Neural progenitor cell (in vitro differentiated cells): ENCODE measurements at regions not wholly inside any gene's neighbourhood (a gene's known extent, or its start where the extent isn't known, plus 50 kb on each side); places are given as distances from the start of the nearest gene placed in this dataset.

Experiments
- DNase-seq: peaks from one replicate; pipeline ENCODE4 v3.0.0-alpha.2; 2016; ENCODE audit warnings: low spot score
- H2AFZ ChIP-seq: fragments of 200-600 bp; sonication (generic); replicated peaks from 2 replicates; pipeline ENCODE4 v1.6.1; 2016; ENCODE audit warnings: antibody characterized with exemption
- H3F3A ChIP-seq: fragments of 200-600 bp; sonication (generic); 2 replicates; pipeline ENCODE4 v1.6.1; 2016; ENCODE audit warnings: antibody characterized with exemption, low read depth
- H3K27ac ChIP-seq: fragments of 200-600 bp; sonication (generic); 2 replicates; pipeline ENCODE4 v1.5.1; 2016; ENCODE audit warnings: mild to moderate bottlenecking
- H3K27me3 ChIP-seq: fragments of 200-600 bp; sonication (generic); 2 replicates; pipeline ENCODE4 v1.6.1; 2016; ENCODE audit warnings: mild to moderate bottlenecking, moderate library complexity
- H3K36me3 ChIP-seq: fragments of 200-600 bp; sonication (generic); 2 replicates; pipeline ENCODE4 v1.5.1; 2016
- H3K4me1 ChIP-seq: fragments of 200-600 bp; sonication (generic); 2 replicates; pipeline ENCODE4 v1.6.1; 2016; ENCODE audit warnings: mixed run types
- H3K4me2 ChIP-seq: fragments of 200-600 bp; sonication (generic); 2 replicates; pipeline ENCODE4 v1.6.1; 2016
- H3K4me3 ChIP-seq: fragments of 200-600 bp; sonication (generic); 2 replicates; pipeline ENCODE4 v1.5.1; 2016
- H3K79me2 ChIP-seq: fragments of 200-600 bp; sonication (generic); 2 replicates; pipeline ENCODE4 v1.6.1; 2016; ENCODE audit warnings: low read depth
- H3K9ac ChIP-seq: fragments of 200-600 bp; sonication (generic); 2 replicates; pipeline ENCODE4 v1.6.1; 2016
- H3K9me3 ChIP-seq: fragments of 200-600 bp; sonication (generic); 2 replicates; pipeline ENCODE4 v1.5.1; 2016; ENCODE audit warnings: low read depth
- H4K20me1 ChIP-seq: fragments of 200-600 bp; sonication (generic); 2 replicates; pipeline ENCODE4 v1.6.1; 2016; ENCODE audit warnings: low read depth
- H3K27ac Mint-ChIP-seq: 3 replicates; pipeline ENCODE4 v1.8.0; 2021; ENCODE audit warnings: mixed read lengths
- H3K27me3 Mint-ChIP-seq: 2 replicates; pipeline ENCODE4 v1.8.0; 2022; ENCODE audit warnings: low read depth, mild to moderate bottlenecking, inconsistent platforms, moderate library complexity, mixed read lengths; ENCODE audit not compliant: insufficient read depth
- H3K36me3 Mint-ChIP-seq: 3 replicates; pipeline ENCODE4 v1.8.0; 2021; ENCODE audit warnings: mixed read lengths
- H3K4me1 Mint-ChIP-seq: 3 replicates; pipeline ENCODE4 v1.8.0; 2021; ENCODE audit warnings: mixed read lengths
- H3K4me3 Mint-ChIP-seq: 3 replicates; pipeline ENCODE4 v1.8.0; 2021; ENCODE audit warnings: mild to moderate bottlenecking, moderate library complexity, mixed read lengths
- H3K9me3 Mint-ChIP-seq: 3 replicates; pipeline ENCODE4 v1.8.0; 2020; ENCODE audit warnings: mixed read lengths
- CTCF ChIP-seq: fragments of 200-600 bp; sonication (generic); IDR thresholded peaks from 2 replicates; pipeline ENCODE4 v1.5.1; 2017; ENCODE audit warnings: antibody characterized with exemption, mild to moderate bottlenecking
- EZH2 ChIP-seq: fragments of 200-600 bp; sonication (generic); IDR thresholded peaks from 2 replicates; pipeline ENCODE4 v1.6.1; 2017; ENCODE audit warnings: antibody characterized with exemption, mild to moderate bottlenecking, moderate library complexity
- EZH2phosphoT487 ChIP-seq: fragments of 200-600 bp; sonication (generic); IDR thresholded peaks from 2 replicates; pipeline ENCODE4 v1.6.1; 2017; ENCODE audit warnings: antibody characterized with exemption

GRCh38 chr5:92976156-92976555 lies 604.9 kb downstream of the NR2F1-AS1 start:
- H3K27me3 ChIP-seq: no peaks in the 10 kb centered on the region
- H3K27ac ChIP-seq: no peak overlapping the region
- no peak overlapping the region for H3K27ac Mint-ChIP-seq
- H4K20me1 ChIP-seq: no peaks in the 10 kb centered on the region
- H3K4me3 Mint-ChIP-seq: no peak overlapping the region
- TF ChIP-seq CTCF (no peak), EZH2phosphoT487 (no peak)
- H3K36me3 Mint-ChIP-seq: peaks cover 7% of the 10 kb centered on the region
- no peak overlapping the region for H3K9ac ChIP-seq
- peaks cover 30% of the 10 kb centered on the region for H3F3A ChIP-seq
- no peaks in the 10 kb centered on the region for H3K79me2 ChIP-seq
- H3K9me3 Mint-ChIP-seq: peaks cover 21% of the 10 kb centered on the region
- H2AFZ ChIP-seq: no peak overlapping the region
- H3K4me3 ChIP-seq: no peak overlapping the region
- H3K4me2 ChIP-seq: no peak overlapping the region
- H3K36me3 ChIP-seq: no peaks in the 10 kb centered on the region
- DNase-seq: no peak
- no peaks in the 10 kb centered on the region for H3K9me3 ChIP-seq
- peaks cover 37% of the 10 kb centered on the region for H3K4me1 Mint-ChIP-seq
- peaks cover 43% of the 10 kb centered on the region for H3K4me1 ChIP-seq
- H3K27me3 Mint-ChIP-seq: no peaks in the 10 kb centered on the region

- DNase-seq: no peak
- no peaks in the 10 kb centered on the region for H3K36me3 ChIP-seq
- H3K4me3 ChIP-seq: no peak overlapping the region
- H3K27me3 Mint-ChIP-seq: no peaks in the 10 kb centered on the region
- no peaks in the 10 kb centered on the region for H3K27me3 ChIP-seq
- no peaks in the 10 kb centered on the region for H3K79me2 ChIP-seq
- no peaks in the 10 kb centered on the region for H3K9me3 ChIP-seq
- peaks cover 22% of the 10 kb centered on the region for H3K9me3 Mint-ChIP-seq
- no peaks in the 10 kb centered on the region for H4K20me1 ChIP-seq
- no peak overlapping the region for H3K4me2 ChIP-seq
- H3K9ac ChIP-seq: no peak overlapping the region
- no peak overlapping the region for H3K4me3 Mint-ChIP-seq
- no peak overlapping the region for H3K27ac Mint-ChIP-seq
- no peaks in the 10 kb centered on the region for H3F3A ChIP-seq
- peaks cover 6% of the 10 kb centered on the region for H3K36me3 Mint-ChIP-seq
- H3K4me1 ChIP-seq: no peaks in the 10 kb centered on the region
- no peak overlapping the region for H2AFZ ChIP-seq
- TF ChIP-seq EZH2 (no peak), EZH2phosphoT487 (no peak), CTCF (no peak)
- no peaks in the 10 kb centered on the region for H3K4me1 Mint-ChIP-seq
- H3K27ac ChIP-seq: no peak overlapping the region
These were observed 611.2 kb downstream of the NR2F1-AS1 start for GRCh38 chr5:92969781-92970237.

- Histone ChIP-seq H3K27ac (no peak overlapping the region), H3K36me3 (no peaks in the 10 kb centered on the region), H3K9ac (no peak overlapping the region), H3K4me3 (no peak overlapping the region), H3F3A (no peaks in the 10 kb centered on the region), H3K9me3 (no peaks in the 10 kb centered on the region), H3K27me3 (no peaks in the 10 kb centered on the region), H2AFZ (no peak overlapping the region), H3K4me1 (no peaks in the 10 kb centered on the region), H3K4me2 (no peak overlapping the region), H4K20me1 (no peaks in the 10 kb centered on the region), H3K79me2 (no peaks in the 10 kb centered on the region)
- peaks cover under 1% of the 10 kb centered on the region for H3K4me1 Mint-ChIP-seq
- peaks cover 17% of the 10 kb centered on the region for H3K9me3 Mint-ChIP-seq
- no peak overlapping the region for H3K27ac Mint-ChIP-seq
- DNase-seq: no peak
- no peak for TF ChIP-seq EZH2
- TF ChIP-seq EZH2phosphoT487: no peak
- TF ChIP-seq CTCF: no peak
- no peak overlapping the region for H3K4me3 Mint-ChIP-seq
- H3K36me3 Mint-ChIP-seq: peaks cover 5% of the 10 kb centered on the region
- no peaks in the 10 kb centered on the region for H3K27me3 Mint-ChIP-seq
These were observed 611.7 kb downstream of the NR2F1-AS1 start for GRCh38 chr5:92969191-92969780.
